ENCODE measurements at regions not wholly inside any gene's neighbourhood (a gene's known extent, or its start where the extent isn't known, plus 50 kb on each side); places are given as distances from the start of the nearest gene placed in this dataset.
A peak's percentile ranks its signal among the peaks of the same experiment; 100 is the strongest.

- in situ Hi-C loops (cut with MboI; ENCODE audit: low pct_unique_long_range_greater_than_20kb, low sequenced_read_pairs, unreplicated experiment) = loop anchor here (25.0 kb wide), 1 partner anchor 780 kb away; the partner anchor contains the start of genes RAB36 and RSPH14
- DNase-seq (ENCODE audit: low spot score) = peak; percentile 92
- TF ChIP-seq CTCF (IDR thresholded peaks at IDR 0.05; ENCODE audit: extremely low read depth, insufficient read depth, missing control alignments) = peak; percentile 63
These were observed 112.7 kb downstream of the VPREB1 start for GRCh38 chr22:22357024-22357883.

GRCh38 chr22:22358152-22358551 lies 113.6 kb downstream of the VPREB1 start:
- no peak for DNase-seq (ENCODE audit: low spot score)
- TF ChIP-seq CTCF (IDR thresholded peaks at IDR 0.05; ENCODE audit: extremely low read depth, insufficient read depth, missing control alignments) = no peak
- in situ Hi-C loops (cut with MboI; ENCODE audit: low pct_unique_long_range_greater_than_20kb, low sequenced_read_pairs, unreplicated experiment) = loop anchor here (25.0 kb wide), 1 partner anchor 779 kb away; the partner anchor contains the start of genes RAB36 and RSPH14

- in situ Hi-C loops (cut with MboI; ENCODE audit: low pct_unique_long_range_greater_than_20kb, low sequenced_read_pairs, unreplicated experiment) = loop anchor here (25.0 kb wide), 1 partner anchor 779 kb away; the partner anchor contains the start of genes RAB36 and RSPH14
- DNase-seq (ENCODE audit: low spot score) = no peak
- no peak for TF ChIP-seq CTCF (IDR thresholded peaks at IDR 0.05; ENCODE audit: extremely low read depth, insufficient read depth, missing control alignments)
These were observed 114.1 kb downstream of the VPREB1 start for GRCh38 chr22:22358686-22359085.

GRCh38 chr22:22359465-22359864 lies 114.9 kb downstream of the VPREB1 start:
- in situ Hi-C loops (cut with MboI; ENCODE audit: low pct_unique_long_range_greater_than_20kb, low sequenced_read_pairs, unreplicated experiment) = loop anchor here (25.0 kb wide), 1 partner anchor 778 kb away; the partner anchor contains the start of genes RAB36 and RSPH14

GRCh38 chr22:22360014-22360413 lies 115.4 kb downstream of the VPREB1 start:
- TF ChIP-seq CTCF (IDR thresholded peaks at IDR 0.05; ENCODE audit: extremely low read depth, insufficient read depth, missing control alignments) = no peak
- no peak for DNase-seq (ENCODE audit: low spot score)
- in situ Hi-C loops (cut with MboI; ENCODE audit: low pct_unique_long_range_greater_than_20kb, low sequenced_read_pairs, unreplicated experiment) = loop anchor here (25.0 kb wide), 1 partner anchor 777 kb away; the partner anchor contains the start of genes RAB36 and RSPH14

More at GRCh38 chr22:22359465-22359864, 114.9 kb downstream of the VPREB1 start:
- TF ChIP-seq CTCF (IDR thresholded peaks at IDR 0.05; ENCODE audit: extremely low read depth, insufficient read depth, missing control alignments) = no peak
- DNase-seq (ENCODE audit: low spot score) = no peak

- in situ Hi-C loops (cut with MboI; ENCODE audit: low pct_unique_long_range_greater_than_20kb, low sequenced_read_pairs, unreplicated experiment) = loop anchor here (25.0 kb wide), 1 partner anchor 775 kb away; the partner anchor contains the start of genes RAB36 and RSPH14
- TF ChIP-seq CTCF (IDR thresholded peaks at IDR 0.05; ENCODE audit: extremely low read depth, insufficient read depth, missing control alignments) = no peak
- DNase-seq (ENCODE audit: low spot score) = no peak
These were observed 117.7 kb downstream of the VPREB1 start for GRCh38 chr22:22362311-22362710.
